Adrenal gland (tissue), 9 donors: ENCODE measurements at regions not wholly inside any gene's neighbourhood (a gene's known extent, or its start where the extent isn't known, plus 50 kb on each side); places are given as distances from the start of the nearest gene placed in this dataset.

Experiments used
- DNase-seq, 7 donors: peaks; one replicate each; pipeline ENCODE4 v3.0.0-alpha.2; 2019 to 2020
- H3K27ac ChIP-seq, 5 donors: fragments of 200-600 bp; sonication (generic) in 4 of 5; 1 replicate in 3 of 5; 2 replicates in 2 of 5; pipeline versions ENCODE4 v1.5.1 to v1.8.0; 2016 to 2020; ENCODE audit warnings: mild to moderate bottlenecking in 1 of 5
- H3K27me3 ChIP-seq: fragments of 200-600 bp; 2 replicates; pipeline ENCODE4 v1.8.0; 2021
- H3K36me3 ChIP-seq, 2 donors: fragments of 200-600 bp; replicated peaks in 1 of 2; 1 replicate in 1 of 2; 2 replicates in 1 of 2; pipeline versions ENCODE4 v1.5.1 to v1.8.0; 2018 to 2022
- H3K4me1 ChIP-seq, 2 donors: fragments of 200-600 bp; replicated peaks in 1 of 2; 1 replicate in 1 of 2; 2 replicates in 1 of 2; pipeline versions ENCODE4 v1.5.1 to v1.8.0; 2018 to 2021
- H3K4me3 ChIP-seq, 4 donors: fragments of 200-600 bp; sonication (generic) in 3 of 4; one replicate each; pipeline ENCODE4 v1.5.1; 2016 to 2018
- H3K9me3 ChIP-seq, 3 donors: fragments of 200-600 bp; sonication (generic) in 1 of 3; replicated peaks in 1 of 3; 1 replicate in 2 of 3; 2 replicates in 1 of 3; pipeline versions ENCODE4 v1.5.1 to v1.8.0; 2016 to 2021
- CTCF ChIP-seq, 6 experiments: fragments of 450-650 bp in 4 of 6; fragments of 200-600 bp in 2 of 6; sonication (generic) in 1 of 6; IDR thresholded peaks; 1 replicate in 5 of 6; 2 replicates in 1 of 6; pipeline versions ENCODE4 v1.5.1 to v1.8.0; 2016 to 2021; ENCODE audit warnings: antibody characterized with exemption in 6 of 6, mild to moderate bottlenecking in 2 of 6, moderate library complexity in 1 of 6
- POLR2A ChIP-seq, 2 donors: fragments of 450-650 bp; IDR thresholded peaks; one replicate each; pipeline ENCODE4 v1.6.1; 2017; ENCODE audit warnings: antibody characterized with exemption in 2 of 2, mild to moderate bottlenecking in 2 of 2, moderate library complexity in 1 of 2
- WGBS, 4 donors: extraction: QIAGEN DNeasy Blood & Tissue Kit in 2 of 4; methylation state at CpG; one replicate each; pipeline versions ENCODE4 v1.1.5 to v1.1.7; 2013 to 2017; 5-methylcytosine and 5-hydroxymethylcytosine counted together
- intact Hi-C, 2 donors: fragments of 100-400 bp; cut with DNase I; formaldehyde crosslinking; loops; one replicate each; pipeline versions ENCODE4 v1.14.1 to v1.15.0; 2022 to 2023
- donor health status: healthy with polysubstance abuse.
- donor health status: Bipolar disorder and iron deficiency.
- donor health status: DM: yes; HTN: yes; CAD: no.
- donor health status: DM: no; HTN: no; CAD: no.
- donor health status: DM: no; HTN: no; CAD: no.

GRCh38 chr7:20861468-20861867 lies 74.8 kb upstream of the SP8 start:
- DNase-seq = no peak
- H3K9me3 ChIP-seq = no peaks in the 10 kb centered on the region
- H3K36me3 ChIP-seq = no peaks in the 10 kb centered on the region
- no peak overlapping the region for H3K27ac ChIP-seq
- no peaks in the 10 kb centered on the region for H3K4me1 ChIP-seq
- 39 to 46% (median 42%) methylated on average over 4 of the region's 4 CpGs for WGBS, 4 donors
- no peak overlapping the region for H3K4me3 ChIP-seq
- intact Hi-C loops = no loop called here
- TF ChIP-seq POLR2A (IDR thresholded peaks at IDR 0.05) (no peak), CTCF (IDR thresholded peaks at IDR 0.05) (no peak)
- H3K27me3 ChIP-seq = peaks cover 4% of the 10 kb centered on the region

- Histone ChIP-seq H3K4me1 (no peaks in the 10 kb centered on the region), H3K36me3 (no peaks in the 10 kb centered on the region), H3K9me3 (no peaks in the 10 kb centered on the region), H3K27ac (no peak overlapping the region), H3K27me3 (peaks cover 4% of the 10 kb centered on the region), H3K4me3 (no peak overlapping the region)
- 41 to 48% (median 43%) methylated on average over 4 of the region's 4 CpGs for WGBS, 4 donors
- intact Hi-C loops = no loop called here
- TF ChIP-seq CTCF (IDR thresholded peaks at IDR 0.05) (no peak), POLR2A (IDR thresholded peaks at IDR 0.05) (no peak)
- DNase-seq = no peak
Measured at GRCh38 chr7:20862554-20862953, 75.9 kb upstream of the SP8 start.

- WGBS, 4 donors = 74 to 83% (median 83%) methylated on average over 3 of the region's 3 CpGs
- Histone ChIP-seq H3K27me3 (peaks cover 4% of the 10 kb centered on the region), H3K4me3 (no peak overlapping the region), H3K4me1 (no peaks in the 10 kb centered on the region), H3K9me3 (no peaks in the 10 kb centered on the region), H3K27ac (no peak overlapping the region), H3K36me3 (no peaks in the 10 kb centered on the region)
- intact Hi-C loops = no loop called here
- DNase-seq = no peak
- no peak for TF ChIP-seq POLR2A (IDR thresholded peaks at IDR 0.05)
- TF ChIP-seq CTCF (IDR thresholded peaks at IDR 0.05) = no peak
Measured at GRCh38 chr7:20864221-20864620, 77.5 kb upstream of the SP8 start.

GRCh38 chr7:20865684-20866083 lies 79.0 kb upstream of the SP8 start:
- Histone ChIP-seq H3K27me3 (peaks cover 4% of the 10 kb centered on the region), H3K4me3 (no peak overlapping the region), H3K4me1 (no peaks in the 10 kb centered on the region), H3K9me3 (no peaks in the 10 kb centered on the region), H3K36me3 (no peaks in the 10 kb centered on the region), H3K27ac (no peak overlapping the region)
- DNase-seq = no peak
- intact Hi-C loops = no loop called here
- WGBS, 4 donors = 71 to 81% (median 74%) methylated on average over 6 of the region's 6 CpGs
- TF ChIP-seq POLR2A (IDR thresholded peaks at IDR 0.05) (no peak), CTCF (IDR thresholded peaks at IDR 0.05) (no peak)
